ENCODE measurements at regions not wholly inside any gene's neighbourhood (a gene's known extent, or its start where the extent isn't known, plus 50 kb on each side); places are given as distances from the start of the nearest gene placed in this dataset.
"Not testable (repeated sequence)": the region's sequence is repeated elsewhere in the genome, so short reads cannot be mapped to it uniquely, and the experiment has no call there.

DNA sequence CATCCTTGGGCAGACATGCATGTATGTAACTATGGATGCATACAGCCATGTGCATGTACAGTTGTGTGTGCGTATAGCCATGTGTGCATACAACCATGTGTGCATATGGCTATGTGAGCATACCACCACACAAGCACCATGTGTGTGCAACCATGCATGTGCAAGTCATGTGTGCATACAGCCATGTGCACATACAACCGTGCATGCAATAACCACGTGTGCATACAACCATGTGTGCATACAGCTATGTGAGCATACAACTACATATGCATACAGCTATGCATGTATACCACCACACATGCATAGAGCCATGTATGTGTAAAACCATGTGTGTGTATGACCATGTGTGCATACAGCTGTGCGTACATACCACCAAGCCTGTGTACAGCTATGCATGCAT, 185.7 kb downstream of the BANP start:
- H3K79me2 ChIP-seq (ENCODE audit: control insufficient read depth, insufficient read depth, low read length); in situ Hi-C loops (cut with MboI); H3K36me3 ChIP-seq (ENCODE audit: control insufficient read depth, insufficient read depth, low read length); H2AFZ ChIP-seq (ENCODE audit: low read depth, low read length); H3K9ac ChIP-seq (ENCODE audit: insufficient read depth in 1 of 2, low read depth in 2 of 2, low read length in 2 of 2); FAIRE-seq; POLR2A ChIA-PET; H3K9me1 ChIP-seq (ENCODE audit: control insufficient read depth, insufficient read depth, low read length); ATAC-seq; intact Hi-C loops (cut with micrococcal nuclease); DNase-seq (ENCODE audit: extremely low read depth in 1 of 4, low spot score in 3 of 4); H3K4me3 ChIP-seq; H3K4me2 ChIP-seq (ENCODE audit: insufficient read depth, low read length); CTCF ChIA-PET (ENCODE audit: low intra/inter-chr PET ratio); H4K20me1 ChIP-seq (replicated peaks; ENCODE audit: control insufficient read depth, insufficient read depth, low read length); H3K9me3 ChIP-seq (replicated peaks; ENCODE audit: control insufficient read depth, insufficient read depth, low read depth, low read length); H3K27ac ChIP-seq (ENCODE audit: extremely low read depth, low read depth, low read length); BruUV-seq (replicated peaks): not testable (repeated sequence)
- 21% methylated on average over 4 of the region's 4 CpGs for WGBS (ENCODE audit: insufficient coverage, low coverage, missing lambda C conversion rate)
- peaks cover 0 to 13% of the 10 kb centered on the region in 2 experiments; a peak in 2 of 5 replicates for H3K4me1 ChIP-seq (replicated peaks in 1 of 2; ENCODE audit: control insufficient read depth in 2 of 2, insufficient read depth in 2 of 2, low read length in 2 of 2)
- peaks cover 17 to 45% of the 10 kb centered on the region in 2 experiments; a peak in 4 of 5 replicates for H3K27me3 ChIP-seq (ENCODE audit: control insufficient read depth in 2 of 2, insufficient read depth in 2 of 2, low read length in 2 of 2)

DNA sequence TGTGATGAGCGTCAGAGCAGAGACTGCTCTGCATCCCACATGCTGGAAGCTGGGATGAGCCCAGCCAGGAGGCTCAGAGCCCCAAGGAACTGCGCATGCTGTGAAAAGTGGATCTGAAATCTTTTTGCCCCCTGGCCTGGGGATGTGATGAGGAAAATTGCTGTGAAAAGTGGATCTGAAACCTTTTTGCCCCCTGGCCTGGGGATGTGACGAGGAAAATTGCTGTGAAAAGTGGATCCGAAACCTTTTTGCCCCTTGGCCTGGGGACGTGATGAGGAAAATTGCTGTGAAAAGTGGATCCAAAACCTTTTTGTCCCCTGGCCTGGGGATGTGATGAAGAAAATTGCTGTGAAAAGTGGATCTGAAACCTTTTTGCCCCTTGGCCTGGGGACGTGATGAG, 187.9 kb downstream of the BANP start:
- not testable (repeated sequence) for ATAC-seq

DNA sequence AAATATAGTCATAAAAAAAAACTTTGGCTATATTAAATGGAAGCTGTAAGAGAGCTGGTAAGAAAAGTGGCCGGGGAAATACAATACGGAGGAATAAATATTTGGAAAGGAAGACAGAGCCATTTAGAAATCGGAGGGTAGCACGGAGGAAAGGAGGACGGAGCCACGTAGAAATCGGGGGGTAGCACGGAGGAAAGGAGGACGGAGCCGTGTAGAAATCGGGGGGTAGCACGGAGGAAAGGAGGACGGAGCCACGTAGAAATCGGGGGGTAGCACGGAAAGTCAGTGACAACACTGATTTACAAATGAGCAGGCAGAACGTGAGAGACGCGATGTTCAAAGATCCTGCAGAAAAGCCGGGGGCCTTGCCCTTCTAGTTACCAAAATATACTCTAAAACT, 189.0 kb downstream of the BANP start:
- FAIRE-seq; DNase-seq (ENCODE audit: extremely low read depth in 1 of 4, low spot score in 3 of 4); H3K79me2 ChIP-seq (ENCODE audit: control insufficient read depth, insufficient read depth, low read length); H3K9me3 ChIP-seq (replicated peaks; ENCODE audit: control insufficient read depth, insufficient read depth, low read depth, low read length); H3K4me2 ChIP-seq (ENCODE audit: insufficient read depth, low read length); in situ Hi-C loops (cut with MboI); H3K9ac ChIP-seq (ENCODE audit: insufficient read depth in 1 of 2, low read depth in 2 of 2, low read length in 2 of 2); H4K20me1 ChIP-seq (replicated peaks; ENCODE audit: control insufficient read depth, insufficient read depth, low read length); H2AFZ ChIP-seq (ENCODE audit: low read depth, low read length); H3K36me3 ChIP-seq (ENCODE audit: control insufficient read depth, insufficient read depth, low read length); intact Hi-C loops (cut with micrococcal nuclease); ATAC-seq; H3K9me1 ChIP-seq (ENCODE audit: control insufficient read depth, insufficient read depth, low read length); CTCF ChIA-PET (ENCODE audit: low intra/inter-chr PET ratio); POLR2A ChIA-PET; BruUV-seq (replicated peaks); H3K4me3 ChIP-seq; H3K27ac ChIP-seq (ENCODE audit: extremely low read depth, low read depth, low read length): not testable (repeated sequence)
- Histone ChIP-seq H3K4me1 (replicated peaks in 1 of 2; ENCODE audit: control insufficient read depth in 2 of 2, insufficient read depth in 2 of 2, low read length in 2 of 2) (peaks cover 0 to 24% of the 10 kb centered on the region in 2 experiments; a peak in 3 of 5 replicates), H3K27me3 (ENCODE audit: control insufficient read depth in 2 of 2, insufficient read depth in 2 of 2, low read length in 2 of 2) (peaks cover 2 to 38% of the 10 kb centered on the region in 2 experiments; a peak in 3 of 5 replicates)
- WGBS (ENCODE audit: insufficient coverage, low coverage, missing lambda C conversion rate), result 41% methylated on average over 17 of the region's 20 CpGs

More for the DNA sequence above, 187.9 kb downstream of the BANP start:
- H3K4me2 ChIP-seq (ENCODE audit: insufficient read depth, low read length); H3K9me1 ChIP-seq (ENCODE audit: control insufficient read depth, insufficient read depth, low read length); H3K79me2 ChIP-seq (ENCODE audit: control insufficient read depth, insufficient read depth, low read length); intact Hi-C loops (cut with micrococcal nuclease); H3K36me3 ChIP-seq (ENCODE audit: control insufficient read depth, insufficient read depth, low read length); H3K27ac ChIP-seq (ENCODE audit: extremely low read depth, low read depth, low read length); DNase-seq (ENCODE audit: extremely low read depth in 1 of 4, low spot score in 3 of 4); POLR2A ChIA-PET; H3K9ac ChIP-seq (ENCODE audit: insufficient read depth in 1 of 2, low read depth in 2 of 2, low read length in 2 of 2); BruUV-seq (replicated peaks); in situ Hi-C loops (cut with MboI); FAIRE-seq; H2AFZ ChIP-seq (ENCODE audit: low read depth, low read length); H3K4me3 ChIP-seq; CTCF ChIA-PET (ENCODE audit: low intra/inter-chr PET ratio); H3K9me3 ChIP-seq (replicated peaks; ENCODE audit: control insufficient read depth, insufficient read depth, low read depth, low read length); H4K20me1 ChIP-seq (replicated peaks; ENCODE audit: control insufficient read depth, insufficient read depth, low read length): not testable (repeated sequence)
- 17% methylated on average over 5 of the region's 6 CpGs for WGBS (ENCODE audit: insufficient coverage, low coverage, missing lambda C conversion rate)
- H3K27me3 ChIP-seq (ENCODE audit: control insufficient read depth in 2 of 2, insufficient read depth in 2 of 2, low read length in 2 of 2), result peaks cover 2 to 40% of the 10 kb centered on the region in 2 experiments; a peak in 3 of 5 replicates
- H3K4me1 ChIP-seq (replicated peaks in 1 of 2; ENCODE audit: control insufficient read depth in 2 of 2, insufficient read depth in 2 of 2, low read length in 2 of 2), result peaks cover 0 to 22% of the 10 kb centered on the region in 2 experiments; a peak in 3 of 5 replicates

Data from K562 (cell line).